Keratinocyte (primary cell): ENCODE measurements at regions not wholly inside any gene's neighbourhood (a gene's known extent, or its start where the extent isn't known, plus 50 kb on each side); places are given as distances from the start of the nearest gene placed in this dataset.

Experiments used
- DNase-seq: peaks from one replicate; pipeline ENCODE4 v3.0.0-alpha.2; 2011; ENCODE audit warnings: low read depth, missing footprints, low spot score
- FAIRE-seq: peaks from 2 replicates; lab custom pipeline; 2011; peaks lifted over from hg19 to GRCh38; lab: Jason Lieb, UNC
- H2AFZ ChIP-seq: 2 replicates; pipeline ENCODE4 v1.6.0; 2012; ENCODE audit warnings: low read length, control low read depth, inconsistent platforms; ENCODE audit not compliant: control insufficient read depth
- H3K27ac ChIP-seq: 2 replicates; pipeline ENCODE4 v1.5.1; 2011; ENCODE audit warnings: low read length; ENCODE audit not compliant: control insufficient read depth, insufficient read depth
- H3K27me3 ChIP-seq: 3 replicates; pipeline ENCODE4 v1.6.0; 2011; ENCODE audit warnings: low read length; ENCODE audit not compliant: control insufficient read depth, insufficient read depth; ENCODE audit errors: extremely low read depth
- H3K36me3 ChIP-seq, 2 experiments: 2 replicates in 1 of 2; 3 replicates in 1 of 2; pipeline ENCODE4 v1.5.1; 2011; ENCODE audit warnings: low read length in 2 of 2, mild to moderate bottlenecking in 1 of 2; ENCODE audit not compliant: control insufficient read depth in 2 of 2, insufficient read depth in 2 of 2; ENCODE audit errors: extremely low read depth in 1 of 2
- H3K4me1 ChIP-seq: 3 replicates; pipeline ENCODE4 v1.5.1; 2011; ENCODE audit warnings: low read length; ENCODE audit not compliant: control insufficient read depth, insufficient read depth; ENCODE audit errors: extremely low read depth
- H3K4me2 ChIP-seq: 3 replicates; pipeline ENCODE4 v1.6.0; 2011; ENCODE audit warnings: low read depth, low read length; ENCODE audit not compliant: control insufficient read depth, insufficient read depth; ENCODE audit errors: extremely low read depth
- H3K4me3 ChIP-seq, 3 experiments: fragments of 200-600 bp in 1 of 3; sonication (generic) in 1 of 3; 2 replicates in 2 of 3; 3 replicates in 1 of 3; pipeline ENCODE4 v1.5.1; 2011 to 2016; ENCODE audit warnings: low read length in 3 of 3, mild to moderate bottlenecking in 3 of 3, control low read depth in 2 of 3, inconsistent platforms in 1 of 3, low read depth in 1 of 3, mixed read lengths in 1 of 3, mixed run types in 1 of 3, moderate library complexity in 1 of 3; ENCODE audit not compliant: control insufficient read depth in 2 of 3, insufficient read depth in 2 of 3; ENCODE audit errors: extremely low read depth in 1 of 3
- H3K79me2 ChIP-seq: 2 replicates; pipeline ENCODE4 v1.6.0; 2012; ENCODE audit warnings: low read length; ENCODE audit not compliant: control insufficient read depth, insufficient read depth
- H3K9ac ChIP-seq: 3 replicates; pipeline ENCODE4 v1.6.0; 2011; ENCODE audit warnings: low read length; ENCODE audit not compliant: control insufficient read depth, insufficient read depth; ENCODE audit errors: extremely low read depth
- H3K9me1 ChIP-seq: 3 replicates; pipeline ENCODE4 v1.6.0; 2011; ENCODE audit warnings: low read length; ENCODE audit not compliant: control insufficient read depth, insufficient read depth; ENCODE audit errors: extremely low read depth
- H3K9me3 ChIP-seq: 2 replicates; pipeline ENCODE4 v1.5.1; 2012; ENCODE audit warnings: low read depth, low read length; ENCODE audit not compliant: control insufficient read depth
- H4K20me1 ChIP-seq: 3 replicates; pipeline ENCODE4 v1.6.0; 2011; ENCODE audit warnings: low read length; ENCODE audit not compliant: control insufficient read depth, insufficient read depth; ENCODE audit errors: extremely low read depth
- EZH2 ChIP-seq: IDR thresholded peaks from one replicate; pipeline ENCODE4 v1.6.1; 2012; ENCODE audit warnings: inconsistent platforms, mild to moderate bottlenecking, low read length, moderate library complexity
- dilution Hi-C: fragments of 300-500 bp; cut with MboI; formaldehyde crosslinking; loops from one replicate; pipeline ENCODE4 v1.7.0; 2020; ENCODE audit warnings: low sequenced_read_pairs; ENCODE audit not compliant: extremely low pct_ligation_motif_present
- TF ChIP-seq, protein P1 (sequence below), 3 experiments: IDR thresholded peaks in 1 of 3; conservative IDR thresholded peaks in 1 of 3; optimal IDR thresholded peaks in 1 of 3; 2 replicates in 2 of 3; 3 replicates in 1 of 3; pipeline versions ENCODE3 to v1.5.1; 2011; ENCODE audit warnings: low read length in 3 of 3, mild to moderate bottlenecking in 3 of 3, moderate library complexity in 2 of 3, control low read depth in 1 of 3, inconsistent platforms in 1 of 3; ENCODE audit not compliant: insufficient read depth in 2 of 3; ENCODE audit errors: extremely low read depth in 1 of 3

DNA sequence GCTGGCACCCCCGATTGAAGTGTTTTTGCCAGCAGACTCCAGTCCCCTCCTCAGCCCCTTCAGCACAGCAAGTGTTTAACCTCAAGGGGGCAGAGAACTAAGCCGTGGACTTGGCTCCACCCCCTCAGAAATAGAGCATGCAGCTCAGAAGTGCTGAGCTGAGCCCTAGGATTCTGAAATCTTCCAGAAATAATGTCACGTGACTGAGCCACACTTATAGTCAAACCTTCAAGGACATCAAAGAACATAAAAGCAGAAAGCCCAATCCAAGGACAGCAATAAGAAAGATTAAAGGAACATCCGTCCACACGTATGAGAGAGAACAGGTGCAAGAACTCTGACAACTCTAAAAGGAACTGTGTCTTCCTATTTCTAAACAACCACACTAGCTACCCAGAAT, 317.7 kb upstream of the LRFN5 start:
- H4K20me1 ChIP-seq = no peaks in the 10 kb centered on the region
- no peaks in the 10 kb centered on the region for H3K4me1 ChIP-seq
- H3K36me3 ChIP-seq = no peaks in the 10 kb centered on the region
- FAIRE-seq = no peak
- no peak overlapping the region for H3K9ac ChIP-seq
- no peak for TF ChIP-seq EZH2
- TF ChIP-seq, protein P1, sequence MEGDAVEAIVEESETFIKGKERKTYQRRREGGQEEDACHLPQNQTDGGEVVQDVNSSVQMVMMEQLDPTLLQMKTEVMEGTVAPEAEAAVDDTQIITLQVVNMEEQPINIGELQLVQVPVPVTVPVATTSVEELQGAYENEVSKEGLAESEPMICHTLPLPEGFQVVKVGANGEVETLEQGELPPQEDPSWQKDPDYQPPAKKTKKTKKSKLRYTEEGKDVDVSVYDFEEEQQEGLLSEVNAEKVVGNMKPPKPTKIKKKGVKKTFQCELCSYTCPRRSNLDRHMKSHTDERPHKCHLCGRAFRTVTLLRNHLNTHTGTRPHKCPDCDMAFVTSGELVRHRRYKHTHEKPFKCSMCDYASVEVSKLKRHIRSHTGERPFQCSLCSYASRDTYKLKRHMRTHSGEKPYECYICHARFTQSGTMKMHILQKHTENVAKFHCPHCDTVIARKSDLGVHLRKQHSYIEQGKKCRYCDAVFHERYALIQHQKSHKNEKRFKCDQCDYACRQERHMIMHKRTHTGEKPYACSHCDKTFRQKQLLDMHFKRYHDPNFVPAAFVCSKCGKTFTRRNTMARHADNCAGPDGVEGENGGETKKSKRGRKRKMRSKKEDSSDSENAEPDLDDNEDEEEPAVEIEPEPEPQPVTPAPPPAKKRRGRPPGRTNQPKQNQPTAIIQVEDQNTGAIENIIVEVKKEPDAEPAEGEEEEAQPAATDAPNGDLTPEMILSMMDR (optimal IDR thresholded peaks at IDR 0.05 in 1 of 3, IDR thresholded peaks at IDR 0.05 in 1 of 3, conservative IDR thresholded peaks at IDR 0.05 in 1 of 3; ENCODE audit: extremely low read depth in 1 of 3, insufficient read depth in 2 of 3, low read length in 3 of 3) = no peak
- no peaks in the 10 kb centered on the region for H3K79me2 ChIP-seq
- no peak overlapping the region for H2AFZ ChIP-seq
- no peak overlapping the region for H3K4me3 ChIP-seq
- dilution Hi-C loops = no loop called here
- peaks cover 2% of the 10 kb centered on the region for H3K9me3 ChIP-seq
- no peaks in the 10 kb centered on the region for H3K27me3 ChIP-seq
- no peaks in the 10 kb centered on the region for H3K9me1 ChIP-seq
- no peak overlapping the region for H3K4me2 ChIP-seq
- DNase-seq = no peak
- no peak overlapping the region for H3K27ac ChIP-seq

DNA sequence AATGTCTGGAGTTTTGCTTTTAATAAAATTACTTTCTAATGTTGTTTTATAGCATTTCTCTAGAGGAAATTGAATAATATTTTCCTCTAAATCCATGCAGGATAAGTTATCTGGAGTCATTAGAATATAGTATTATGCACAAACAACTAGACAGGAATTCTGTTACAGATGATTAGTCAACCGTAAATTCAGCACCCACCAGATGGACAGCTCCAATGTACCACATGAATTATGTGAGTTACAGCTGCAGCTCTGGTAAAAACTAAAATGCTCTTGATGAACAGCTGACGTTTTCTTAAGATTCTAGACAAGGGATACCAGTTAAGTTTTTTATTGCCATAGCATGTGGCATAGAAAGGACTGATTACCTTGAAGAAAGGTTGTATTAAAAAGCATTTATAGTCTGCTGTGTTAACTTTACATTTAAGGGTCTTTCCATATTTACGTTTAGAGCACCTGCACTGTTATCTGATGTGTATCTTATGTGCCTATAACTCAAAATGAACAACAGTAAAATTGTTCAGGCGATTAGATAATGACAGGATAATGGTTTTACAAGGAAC, 321.4 kb upstream of the LRFN5 start:
- Histone ChIP-seq H3K9me3 (peaks cover 2% of the 10 kb centered on the region), H3K4me1 (no peaks in the 10 kb centered on the region), H3K27me3 (no peaks in the 10 kb centered on the region), H3K4me3 (no peak overlapping the region), H3K27ac (no peak overlapping the region), H3K4me2 (no peak overlapping the region), H2AFZ (no peak overlapping the region), H3K9me1 (no peaks in the 10 kb centered on the region), H3K36me3 (no peaks in the 10 kb centered on the region), H3K79me2 (no peaks in the 10 kb centered on the region), H4K20me1 (no peaks in the 10 kb centered on the region), H3K9ac (no peak overlapping the region)
- dilution Hi-C loops = no loop called here
- FAIRE-seq (no peak), DNase-seq (no peak)
- no peak for TF ChIP-seq EZH2
- TF ChIP-seq, protein P1 (optimal IDR thresholded peaks at IDR 0.05 in 1 of 3, IDR thresholded peaks at IDR 0.05 in 1 of 3, conservative IDR thresholded peaks at IDR 0.05 in 1 of 3; ENCODE audit: extremely low read depth in 1 of 3, insufficient read depth in 2 of 3, low read length in 3 of 3) = no peak
